ENCODE measurements at regions not wholly inside any gene's neighbourhood (a gene's known extent, or its start where the extent isn't known, plus 50 kb on each side); places are given as distances from the start of the nearest gene placed in this dataset.

DNA sequence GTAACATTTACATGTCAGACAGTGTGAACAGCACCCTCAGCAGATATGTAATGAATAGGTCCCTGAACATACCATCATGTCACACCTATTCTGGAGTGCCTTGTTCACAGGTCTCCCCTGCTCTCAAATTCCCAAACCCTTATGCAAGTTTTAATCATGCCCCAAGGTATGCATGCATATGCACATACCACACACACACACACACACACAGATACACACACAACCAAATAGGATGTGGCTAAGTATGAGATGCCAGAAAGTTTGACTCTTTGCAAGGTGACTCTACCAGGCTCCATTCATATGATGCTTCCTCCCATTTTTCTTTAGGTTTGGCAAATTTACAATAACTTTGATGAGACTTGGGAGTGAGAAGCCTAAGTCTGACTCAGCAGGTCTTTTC lies 243.8 kb upstream of the IRAK1BP1 start:
- no peaks in the 10 kb centered on the region for H4K20me1 ChIP-seq (ENCODE audit: low read depth, low read length)
- no peak overlapping the region for H3K4me2 ChIP-seq (ENCODE audit: low read depth, low read length, poor library complexity, severe bottlenecking)
- H3K9ac ChIP-seq (ENCODE audit: low read length), result no peak overlapping the region
- no peak for TF ChIP-seq EZH2phosphoT487 (conservative IDR thresholded peaks at IDR 0.05; ENCODE audit: low read length)
- TF ChIP-seq, protein P1, sequence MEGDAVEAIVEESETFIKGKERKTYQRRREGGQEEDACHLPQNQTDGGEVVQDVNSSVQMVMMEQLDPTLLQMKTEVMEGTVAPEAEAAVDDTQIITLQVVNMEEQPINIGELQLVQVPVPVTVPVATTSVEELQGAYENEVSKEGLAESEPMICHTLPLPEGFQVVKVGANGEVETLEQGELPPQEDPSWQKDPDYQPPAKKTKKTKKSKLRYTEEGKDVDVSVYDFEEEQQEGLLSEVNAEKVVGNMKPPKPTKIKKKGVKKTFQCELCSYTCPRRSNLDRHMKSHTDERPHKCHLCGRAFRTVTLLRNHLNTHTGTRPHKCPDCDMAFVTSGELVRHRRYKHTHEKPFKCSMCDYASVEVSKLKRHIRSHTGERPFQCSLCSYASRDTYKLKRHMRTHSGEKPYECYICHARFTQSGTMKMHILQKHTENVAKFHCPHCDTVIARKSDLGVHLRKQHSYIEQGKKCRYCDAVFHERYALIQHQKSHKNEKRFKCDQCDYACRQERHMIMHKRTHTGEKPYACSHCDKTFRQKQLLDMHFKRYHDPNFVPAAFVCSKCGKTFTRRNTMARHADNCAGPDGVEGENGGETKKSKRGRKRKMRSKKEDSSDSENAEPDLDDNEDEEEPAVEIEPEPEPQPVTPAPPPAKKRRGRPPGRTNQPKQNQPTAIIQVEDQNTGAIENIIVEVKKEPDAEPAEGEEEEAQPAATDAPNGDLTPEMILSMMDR (IDR thresholded peaks at IDR 0.05; ENCODE audit: insufficient read depth, low read length, poor library complexity, severe bottlenecking), result no peak
- no peaks in the 10 kb centered on the region for H3K79me2 ChIP-seq (ENCODE audit: insufficient read depth, low read length)
- H3K4me3 ChIP-seq (ENCODE audit: insufficient read depth, low read length, poor library complexity, severe bottlenecking), result no peak overlapping the region
- no peaks in the 10 kb centered on the region for H3K9me2 ChIP-seq (replicated peaks; ENCODE audit: insufficient read depth, low read length)
- H3K9me3 ChIP-seq (ENCODE audit: insufficient read depth, low read length), result no peaks in the 10 kb centered on the region
- H3K27ac ChIP-seq (ENCODE audit: low read depth, low read length), result no peak overlapping the region
- H3K27me3 ChIP-seq (ENCODE audit: low read length), result no peaks in the 10 kb centered on the region
- no peaks in the 10 kb centered on the region for H3F3A ChIP-seq (ENCODE audit: insufficient read depth)
- H2AFZ ChIP-seq (ENCODE audit: low read depth, low read length, severe bottlenecking), result no peak overlapping the region
- no peaks in the 10 kb centered on the region for H3K36me3 ChIP-seq (ENCODE audit: low read length)

DNA sequence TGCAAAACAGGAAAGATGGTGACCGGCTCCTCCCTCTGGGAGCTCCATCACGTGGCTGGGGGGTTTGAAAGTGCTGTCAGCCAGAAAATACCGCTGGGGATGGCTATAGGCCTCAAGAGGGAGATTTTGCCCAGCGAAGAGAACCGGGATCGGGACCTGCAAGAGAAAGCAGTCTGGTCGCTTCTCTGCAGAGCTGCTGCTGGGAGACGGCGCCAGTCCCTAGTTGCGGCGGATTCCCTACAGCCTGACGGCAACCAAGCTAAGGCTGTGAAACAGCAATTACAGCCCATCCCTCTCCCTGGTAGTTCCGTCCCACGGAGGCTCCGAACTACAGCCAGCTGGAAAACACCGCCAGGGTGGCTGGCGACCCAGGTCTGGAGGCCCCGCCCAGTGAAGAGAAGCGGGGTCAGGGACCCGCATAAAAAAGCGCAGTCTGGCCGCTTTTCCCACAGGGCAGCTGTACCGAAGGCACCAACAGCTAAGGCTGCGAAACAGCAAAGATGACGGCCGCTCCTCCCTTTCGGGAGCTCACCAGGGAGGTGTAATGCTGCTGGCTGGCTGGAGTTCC lies 238.1 kb upstream of the IRAK1BP1 start:
- no peaks in the 10 kb centered on the region for H3K79me2 ChIP-seq (ENCODE audit: insufficient read depth, low read length)
- H3F3A ChIP-seq (ENCODE audit: insufficient read depth), result no peaks in the 10 kb centered on the region
- no peaks in the 10 kb centered on the region for H3K9me3 ChIP-seq (ENCODE audit: insufficient read depth, low read length)
- no peaks in the 10 kb centered on the region for H3K27me3 ChIP-seq (ENCODE audit: low read length)
- no peaks in the 10 kb centered on the region for H3K9me2 ChIP-seq (replicated peaks; ENCODE audit: insufficient read depth, low read length)
- no peak overlapping the region for H2AFZ ChIP-seq (ENCODE audit: low read depth, low read length, severe bottlenecking)
- TF ChIP-seq EZH2phosphoT487 (conservative IDR thresholded peaks at IDR 0.05; ENCODE audit: low read length), result no peak
- TF ChIP-seq, protein P1 (IDR thresholded peaks at IDR 0.05; ENCODE audit: insufficient read depth, low read length, poor library complexity, severe bottlenecking), result no peak
- no peaks in the 10 kb centered on the region for H3K36me3 ChIP-seq (ENCODE audit: low read length)
- H4K20me1 ChIP-seq (ENCODE audit: low read depth, low read length), result no peaks in the 10 kb centered on the region
- no peak overlapping the region for H3K9ac ChIP-seq (ENCODE audit: low read length)
- H3K27ac ChIP-seq (ENCODE audit: low read depth, low read length), result no peak overlapping the region
- H3K4me3 ChIP-seq (ENCODE audit: insufficient read depth, low read length, poor library complexity, severe bottlenecking), result no peak overlapping the region
- H3K4me2 ChIP-seq (ENCODE audit: low read depth, low read length, poor library complexity, severe bottlenecking), result no peak overlapping the region

DNA sequence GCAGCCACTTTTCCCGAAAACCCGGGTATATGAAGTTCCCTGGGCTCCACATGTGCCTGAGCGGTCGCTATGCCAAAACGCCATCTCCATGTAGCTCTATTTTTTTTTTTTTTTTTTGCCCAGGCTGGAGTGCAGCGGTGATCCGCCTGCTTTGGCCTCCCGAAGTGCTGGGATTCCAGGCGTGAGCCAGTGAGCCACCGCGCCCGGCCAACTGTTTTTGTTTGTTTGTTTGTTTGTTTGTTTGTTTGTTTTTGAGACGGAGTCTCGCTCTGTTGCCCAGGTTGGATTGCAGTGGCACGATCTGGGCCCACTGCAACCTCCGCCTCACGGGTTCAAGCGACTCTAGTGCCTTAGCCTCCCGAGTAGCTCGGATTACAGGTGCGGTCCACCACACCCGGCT lies 237.5 kb upstream of the IRAK1BP1 start:
- Histone ChIP-seq H3K9me2 (replicated peaks; ENCODE audit: insufficient read depth, low read length) (no peaks in the 10 kb centered on the region), H3K27me3 (ENCODE audit: low read length) (no peaks in the 10 kb centered on the region), H4K20me1 (ENCODE audit: low read depth, low read length) (no peaks in the 10 kb centered on the region), H3K9ac (ENCODE audit: low read length) (no peak overlapping the region), H3K79me2 (ENCODE audit: insufficient read depth, low read length) (no peaks in the 10 kb centered on the region), H3K27ac (ENCODE audit: low read depth, low read length) (no peak overlapping the region), H3K36me3 (ENCODE audit: low read length) (no peaks in the 10 kb centered on the region), H3K4me3 (ENCODE audit: insufficient read depth, low read length, poor library complexity, severe bottlenecking) (no peak overlapping the region), H3F3A (ENCODE audit: insufficient read depth) (no peaks in the 10 kb centered on the region), H3K9me3 (ENCODE audit: insufficient read depth, low read length) (no peaks in the 10 kb centered on the region), H3K4me2 (ENCODE audit: low read depth, low read length, poor library complexity, severe bottlenecking) (no peak overlapping the region), H2AFZ (ENCODE audit: low read depth, low read length, severe bottlenecking) (no peak overlapping the region)
- no peak for TF ChIP-seq EZH2phosphoT487 (conservative IDR thresholded peaks at IDR 0.05; ENCODE audit: low read length)
- TF ChIP-seq, protein P1 (IDR thresholded peaks at IDR 0.05; ENCODE audit: insufficient read depth, low read length, poor library complexity, severe bottlenecking), result no peak

Data from SU-DHL-6 (cell line).